Activated T-helper 1 cell treated with anti-CD3 and anti-CD28 coated beads, Interleukin-12 subunit alpha, Interleukin-12 subunit beta, Interleukin-2, Interleukin-4 antibody, amounts not matched to agents 30 ng/mL and 10 ng/mL and 1 ng/mL, durations not matched to agents 14 hours and 24 hours and 36 hours (primary cell): ENCODE measurements at regions not wholly inside any gene's neighbourhood (a gene's known extent, or its start where the extent isn't known, plus 50 kb on each side); places are given as distances from the start of the nearest gene placed in this dataset.

Experiments used
- DNase-seq: peaks from one replicate; pipeline ENCODE4 v3.0.0; 2021; ENCODE audit warnings: low spot score
- H3K27ac Mint-ChIP-seq: one replicate; pipeline ENCODE4 v1.8.0; 2021; ENCODE audit warnings: mild to moderate bottlenecking, mixed read lengths
- H3K27me3 Mint-ChIP-seq: one replicate; pipeline ENCODE4 v1.8.0; 2022; ENCODE audit warnings: mild to moderate bottlenecking, moderate library complexity, mixed read lengths; ENCODE audit not compliant: insufficient read depth
- H3K36me3 Mint-ChIP-seq: one replicate; pipeline ENCODE4 v1.8.0; 2021; ENCODE audit warnings: low read depth, mixed read lengths
- H3K4me1 Mint-ChIP-seq: one replicate; pipeline ENCODE4 v1.8.0; 2021; ENCODE audit warnings: low read depth, mixed read lengths
- H3K4me3 Mint-ChIP-seq: one replicate; pipeline ENCODE4 v1.8.0; 2021; ENCODE audit warnings: mild to moderate bottlenecking, moderate library complexity, mixed read lengths
- H3K9me3 Mint-ChIP-seq: one replicate; pipeline ENCODE4 v1.8.0; 2021; ENCODE audit warnings: mixed read lengths
- intact Hi-C: fragments of 100-400 bp; cut with micrococcal nuclease; formaldehyde crosslinking; loops from one replicate; pipeline ENCODE4 v1.15.1; 2024

- Mint-ChIP-seq H3K4me1 (peaks cover 27% of the 10 kb centered on the region), H3K9me3 (no peaks in the 10 kb centered on the region), H3K27ac (no peak overlapping the region), H3K36me3 (no peaks in the 10 kb centered on the region), H3K27me3 (no peaks in the 10 kb centered on the region), H3K4me3 (no peak overlapping the region)
- no peak for DNase-seq
- intact Hi-C loops, result no loop called here
Observed at GRCh38 chr15:91465696-91466095, 365.6 kb downstream of the SV2B start.

- H3K9me3 Mint-ChIP-seq, result no peaks in the 10 kb centered on the region
- peak overlapping the region; percentile 67 for H3K27ac Mint-ChIP-seq
- peaks cover 50% of the 10 kb centered on the region for H3K4me1 Mint-ChIP-seq
- no peak for DNase-seq
- peaks cover 2% of the 10 kb centered on the region for H3K36me3 Mint-ChIP-seq
- H3K27me3 Mint-ChIP-seq, result no peaks in the 10 kb centered on the region
- peak overlapping the region; percentile 1 for H3K4me3 Mint-ChIP-seq
- intact Hi-C loops, result loop anchor here (1.0 kb wide), 1 partner anchor 237 kb away; no protein-coding TSS in a partner anchor
Observed at GRCh38 chr15:91468871-91469580, 369.0 kb downstream of the SV2B start.

GRCh38 chr15:91469632-91470567 lies 369.8 kb downstream of the SV2B start:
- Mint-ChIP-seq H3K4me3 (peak overlapping the region; percentile 1), H3K36me3 (peaks cover 5% of the 10 kb centered on the region), H3K27ac (peak overlapping the region; percentile 67), H3K4me1 (peaks cover 50% of the 10 kb centered on the region), H3K9me3 (peaks cover 3% of the 10 kb centered on the region), H3K27me3 (no peaks in the 10 kb centered on the region)
- intact Hi-C loops, result loop anchor here (1.0 to 10.0 kb wide), 6 partner anchors 44 to 1335 kb away; no protein-coding TSS in a partner anchor
- DNase-seq, result peak; percentile 63

- Mint-ChIP-seq H3K9me3 (peaks cover 8% of the 10 kb centered on the region), H3K4me1 (peaks cover 50% of the 10 kb centered on the region), H3K27ac (no peak overlapping the region), H3K27me3 (peaks cover 2% of the 10 kb centered on the region), H3K4me3 (peak overlapping the region; percentile 16), H3K36me3 (peaks cover 5% of the 10 kb centered on the region)
- DNase-seq, result no peak
- intact Hi-C loops, result loop anchor here (5.0 to 10.0 kb wide), 3 partner anchors 51 to 1333 kb away; no protein-coding TSS in a partner anchor
Observed at GRCh38 chr15:91471468-91471867, 371.4 kb downstream of the SV2B start.

- no peak for DNase-seq
- Mint-ChIP-seq H3K36me3 (peaks cover 5% of the 10 kb centered on the region), H3K9me3 (peaks cover 8% of the 10 kb centered on the region), H3K27ac (peak overlapping the region; percentile 42), H3K27me3 (peaks cover 2% of the 10 kb centered on the region), H3K4me1 (peaks cover 50% of the 10 kb centered on the region), H3K4me3 (peak overlapping the region; percentile 1)
- intact Hi-C loops, result loop anchor here (1.0 to 10.0 kb wide), 4 partner anchors 50 to 1332 kb away; no protein-coding TSS in a partner anchor
Observed at GRCh38 chr15:91472316-91472756, 372.3 kb downstream of the SV2B start.

GRCh38 chr15:91473894-91474545 lies 374.0 kb downstream of the SV2B start:
- Mint-ChIP-seq H3K27ac (no peak overlapping the region), H3K9me3 (peaks cover 8% of the 10 kb centered on the region), H3K27me3 (peaks cover 2% of the 10 kb centered on the region), H3K36me3 (peaks cover 6% of the 10 kb centered on the region), H3K4me3 (no peak overlapping the region), H3K4me1 (peaks cover 45% of the 10 kb centered on the region)
- intact Hi-C loops, result loop anchor here (5.0 to 10.0 kb wide), 3 partner anchors 48 to 1331 kb away; no protein-coding TSS in a partner anchor
- DNase-seq, result no peak

GRCh38 chr15:91476861-91477260 lies 376.6 kb upstream of the SLCO3A1 start:
- no peak overlapping the region for H3K27ac Mint-ChIP-seq
- H3K4me1 Mint-ChIP-seq, result peaks cover 39% of the 10 kb centered on the region
- peaks cover 2% of the 10 kb centered on the region for H3K27me3 Mint-ChIP-seq
- H3K9me3 Mint-ChIP-seq, result peaks cover 14% of the 10 kb centered on the region
- no peak for DNase-seq
- peaks cover 8% of the 10 kb centered on the region for H3K36me3 Mint-ChIP-seq
- H3K4me3 Mint-ChIP-seq, result no peak overlapping the region
- intact Hi-C loops, result loop anchor here (10.0 kb wide), 1 partner anchor 1328 kb away; no protein-coding TSS in a partner anchor

GRCh38 chr15:91478717-91479191 lies 374.8 kb upstream of the SLCO3A1 start:
- no peak overlapping the region for H3K4me3 Mint-ChIP-seq

GRCh38 chr15:91480426-91480825 lies 373.1 kb upstream of the SLCO3A1 start:
- peaks cover 6% of the 10 kb centered on the region for H3K9me3 Mint-ChIP-seq
- intact Hi-C loops, result no loop called here
- no peak overlapping the region for H3K4me3 Mint-ChIP-seq
- peaks cover 7% of the 10 kb centered on the region for H3K36me3 Mint-ChIP-seq
- no peak for DNase-seq
- H3K27me3 Mint-ChIP-seq, result peaks cover 2% of the 10 kb centered on the region
- peaks cover 53% of the 10 kb centered on the region for H3K4me1 Mint-ChIP-seq
- no peak overlapping the region for H3K27ac Mint-ChIP-seq

More at GRCh38 chr15:91478717-91479191, 374.8 kb upstream of the SLCO3A1 start:
- no peak for DNase-seq
- Mint-ChIP-seq H3K9me3 (peaks cover 14% of the 10 kb centered on the region), H3K4me1 (peaks cover 44% of the 10 kb centered on the region), H3K27ac (no peak overlapping the region), H3K36me3 (peaks cover 6% of the 10 kb centered on the region), H3K27me3 (peaks cover 2% of the 10 kb centered on the region)
- intact Hi-C loops, result loop anchor here (10.0 kb wide), 1 partner anchor 1326 kb away; no protein-coding TSS in a partner anchor

GRCh38 chr15:91482799-91483198 lies 370.7 kb upstream of the SLCO3A1 start:
- peak overlapping the region; percentile 40 for H3K4me3 Mint-ChIP-seq
- no peak for DNase-seq
- peaks cover 7% of the 10 kb centered on the region for H3K36me3 Mint-ChIP-seq
- H3K4me1 Mint-ChIP-seq, result peaks cover 53% of the 10 kb centered on the region
- no peak overlapping the region for H3K27ac Mint-ChIP-seq
- intact Hi-C loops, result no loop called here
- no peaks in the 10 kb centered on the region for H3K27me3 Mint-ChIP-seq
- H3K9me3 Mint-ChIP-seq, result peaks cover 6% of the 10 kb centered on the region

- no peak overlapping the region for H3K27ac Mint-ChIP-seq
- intact Hi-C loops, result no loop called here
- H3K36me3 Mint-ChIP-seq, result peaks cover 5% of the 10 kb centered on the region
- no peak for DNase-seq
- H3K4me1 Mint-ChIP-seq, result peaks cover 47% of the 10 kb centered on the region
- no peak overlapping the region for H3K4me3 Mint-ChIP-seq
- no peaks in the 10 kb centered on the region for H3K27me3 Mint-ChIP-seq
- peaks cover 6% of the 10 kb centered on the region for H3K9me3 Mint-ChIP-seq
Observed at GRCh38 chr15:91484141-91484540, 369.4 kb upstream of the SLCO3A1 start.

GRCh38 chr15:91488452-91488851 lies 365.1 kb upstream of the SLCO3A1 start:
- DNase-seq, result no peak
- Mint-ChIP-seq H3K27me3 (peaks cover 4% of the 10 kb centered on the region), H3K27ac (no peak overlapping the region), H3K4me3 (no peak overlapping the region), H3K4me1 (peaks cover 12% of the 10 kb centered on the region), H3K9me3 (no peaks in the 10 kb centered on the region), H3K36me3 (peaks cover 4% of the 10 kb centered on the region)
- intact Hi-C loops, result no loop called here
